NCI-H2081 treated with DMSO at 0.1 percent for 48 hours (cell line): ENCODE measurements at regions not wholly inside any gene's neighbourhood (a gene's known extent, or its start where the extent isn't known, plus 50 kb on each side); places are given as distances from the start of the nearest gene placed in this dataset.

ENCODE experiments used
- DNase-seq: peaks from one replicate; lab custom pipeline; 2025; lab: John Stamatoyannopoulos, UW

DNA sequence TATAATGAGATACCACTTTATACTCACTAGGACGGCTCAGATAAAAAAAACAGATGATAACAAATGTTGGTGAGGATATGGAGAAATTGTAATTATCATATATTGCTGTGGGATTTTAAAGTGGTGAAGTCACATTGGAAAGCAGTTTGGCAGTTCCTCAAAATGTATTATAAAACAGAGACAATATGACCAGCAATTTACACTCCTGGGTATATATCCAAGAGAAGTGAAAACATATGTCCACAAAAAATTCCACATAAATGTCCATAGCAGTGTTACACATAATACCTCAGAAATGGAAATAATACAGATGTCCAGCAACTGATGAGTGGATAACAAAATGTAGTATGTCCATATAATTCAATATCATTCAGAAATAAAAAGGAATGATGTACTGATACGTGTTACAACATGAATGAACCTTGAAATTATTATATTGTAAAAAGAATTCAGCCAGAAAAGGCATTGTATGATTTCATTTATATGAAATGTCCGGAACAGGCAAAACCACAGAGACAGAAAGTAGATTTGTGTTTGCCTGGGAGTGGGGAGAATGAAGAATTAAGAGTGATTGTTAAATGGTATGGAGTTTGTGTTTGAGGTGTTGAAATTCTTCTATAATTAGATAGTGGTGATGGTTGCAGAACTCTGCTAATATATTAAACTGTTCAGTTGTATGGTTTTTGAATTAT lies 220.9 kb downstream of the SLC7A11 start:
- no peak for DNase-seq

DNA sequence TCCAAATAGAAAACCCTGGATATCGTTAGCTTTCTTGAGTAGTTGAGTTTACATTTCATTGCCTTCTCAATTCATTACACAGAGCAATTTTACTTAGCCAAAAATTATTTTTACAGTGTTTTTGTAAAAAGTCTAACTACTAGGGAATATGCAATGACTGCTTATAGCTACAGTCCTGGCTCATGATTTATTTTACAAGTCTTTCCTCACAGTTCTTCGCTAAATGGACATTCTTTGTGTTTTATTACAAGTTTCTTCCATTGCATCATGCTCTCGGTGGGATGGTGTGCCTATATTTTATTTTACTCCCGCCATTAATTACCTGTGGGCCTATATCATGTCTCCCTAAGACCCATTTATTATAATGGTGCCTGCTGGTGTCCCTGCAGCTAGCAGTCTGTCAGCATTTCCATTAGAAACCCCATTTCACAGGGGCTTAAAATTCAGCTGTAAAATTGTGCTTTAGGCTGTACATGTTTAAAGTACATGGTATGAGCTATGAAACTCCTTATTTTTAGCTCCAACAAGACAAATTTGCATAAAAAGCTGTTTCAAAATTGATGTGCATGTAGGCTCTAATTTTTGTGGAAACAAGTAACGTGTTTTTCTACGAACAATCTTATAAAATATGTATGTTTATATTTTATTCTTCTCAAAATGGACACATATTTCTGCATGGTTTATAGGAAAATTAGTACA lies 227.4 kb downstream of the SLC7A11 start:
- no peak for DNase-seq

DNA sequence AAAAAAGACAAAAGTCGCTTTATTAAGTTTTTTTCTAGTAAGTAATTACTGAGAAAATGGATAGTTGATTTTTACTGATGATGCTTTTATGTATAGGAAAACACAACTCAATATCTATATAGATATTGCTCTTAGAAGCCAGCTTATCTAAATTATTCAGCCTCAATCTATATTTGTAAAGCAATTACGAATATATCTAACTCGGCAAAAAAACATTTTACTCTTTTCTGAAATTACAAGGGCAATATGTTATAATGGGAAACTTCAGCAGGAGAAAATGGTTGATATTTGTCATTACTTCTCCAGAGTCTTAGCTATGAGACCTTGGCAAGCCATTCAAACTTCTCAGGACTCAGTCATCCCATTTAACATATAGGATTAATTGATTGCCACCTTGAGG lies 228.5 kb downstream of the SLC7A11 start:
- DNase-seq: no peak

DNA sequence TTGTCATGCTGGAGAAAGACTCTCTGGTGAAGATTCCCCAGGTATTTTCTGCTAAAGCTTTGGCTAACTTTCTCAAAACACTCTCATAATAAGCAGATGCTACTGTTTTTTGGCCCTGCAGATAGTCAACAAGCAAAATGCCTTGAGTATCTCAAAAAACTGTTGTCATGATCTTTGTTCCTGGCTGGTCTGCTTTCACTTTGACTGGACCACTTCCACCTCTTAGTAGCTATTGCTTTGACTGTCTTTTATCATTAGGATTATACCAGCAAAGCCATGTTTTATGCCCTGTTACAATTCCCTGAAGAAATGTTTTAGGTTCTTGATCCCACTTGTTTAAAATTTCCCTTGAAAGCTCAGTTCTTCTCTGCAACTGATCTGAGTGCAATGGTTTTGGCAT lies 231.5 kb downstream of the SLC7A11 start:
- no peak for DNase-seq

DNA sequence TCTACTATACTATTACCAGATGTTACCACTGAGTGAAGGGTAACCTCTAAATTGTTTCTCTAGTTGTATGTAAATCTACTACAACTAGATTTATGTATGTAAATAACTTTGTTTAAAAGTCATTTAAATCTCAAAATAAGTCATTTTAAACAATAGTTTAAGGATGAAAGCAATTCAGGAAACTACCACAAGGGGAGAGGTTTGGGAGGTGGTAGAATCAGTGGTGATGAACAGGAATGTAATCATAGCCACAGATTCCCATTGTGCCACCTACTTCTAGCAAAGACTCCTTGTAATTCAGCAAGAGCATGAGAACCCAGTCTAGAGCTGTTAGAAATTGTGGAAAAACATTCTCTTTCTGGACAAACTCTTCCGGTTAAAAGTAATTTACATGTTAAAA lies 234.6 kb downstream of the SLC7A11 start:
- no peak for DNase-seq

DNA sequence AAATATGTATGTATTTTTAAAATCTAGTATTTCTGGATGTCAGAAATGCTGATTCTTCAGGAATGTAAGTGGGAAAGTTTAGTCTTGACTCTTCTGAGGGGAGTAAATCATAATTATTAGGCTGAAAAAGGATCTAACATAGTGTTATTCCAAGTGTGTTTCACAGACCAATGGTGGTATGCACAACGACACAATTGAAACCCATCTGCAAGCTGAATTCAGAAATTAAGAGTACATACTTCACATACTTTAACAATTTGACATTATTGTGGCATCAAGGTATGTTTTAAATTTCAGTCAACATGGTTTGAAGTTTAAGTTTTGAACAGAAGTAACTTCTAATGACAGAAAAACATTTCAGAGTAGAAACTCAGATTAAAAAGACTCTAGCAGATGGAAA lies 236.7 kb downstream of the SLC7A11 start:
- DNase-seq: no peak

DNA sequence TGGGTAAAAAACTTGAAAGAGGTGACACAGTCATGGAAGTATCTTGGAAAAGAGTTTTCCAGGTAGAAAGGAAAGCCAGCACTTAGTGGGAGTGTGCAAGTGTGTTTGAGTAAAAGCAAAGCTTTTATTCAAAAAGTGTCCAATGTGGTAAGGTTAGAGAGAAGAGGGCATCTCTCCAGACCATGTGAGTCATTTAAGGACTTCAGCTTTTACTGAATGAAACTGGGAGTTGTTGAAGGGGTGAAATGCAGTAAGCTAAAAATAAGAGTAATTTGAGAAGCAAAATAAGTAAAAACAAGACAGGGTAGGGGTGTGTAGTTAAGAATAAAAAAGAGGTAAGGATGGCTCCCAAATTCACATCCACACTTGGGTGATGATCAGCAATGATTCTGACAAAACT lies 238.9 kb downstream of the SLC7A11 start:
- no peak for DNase-seq

DNA sequence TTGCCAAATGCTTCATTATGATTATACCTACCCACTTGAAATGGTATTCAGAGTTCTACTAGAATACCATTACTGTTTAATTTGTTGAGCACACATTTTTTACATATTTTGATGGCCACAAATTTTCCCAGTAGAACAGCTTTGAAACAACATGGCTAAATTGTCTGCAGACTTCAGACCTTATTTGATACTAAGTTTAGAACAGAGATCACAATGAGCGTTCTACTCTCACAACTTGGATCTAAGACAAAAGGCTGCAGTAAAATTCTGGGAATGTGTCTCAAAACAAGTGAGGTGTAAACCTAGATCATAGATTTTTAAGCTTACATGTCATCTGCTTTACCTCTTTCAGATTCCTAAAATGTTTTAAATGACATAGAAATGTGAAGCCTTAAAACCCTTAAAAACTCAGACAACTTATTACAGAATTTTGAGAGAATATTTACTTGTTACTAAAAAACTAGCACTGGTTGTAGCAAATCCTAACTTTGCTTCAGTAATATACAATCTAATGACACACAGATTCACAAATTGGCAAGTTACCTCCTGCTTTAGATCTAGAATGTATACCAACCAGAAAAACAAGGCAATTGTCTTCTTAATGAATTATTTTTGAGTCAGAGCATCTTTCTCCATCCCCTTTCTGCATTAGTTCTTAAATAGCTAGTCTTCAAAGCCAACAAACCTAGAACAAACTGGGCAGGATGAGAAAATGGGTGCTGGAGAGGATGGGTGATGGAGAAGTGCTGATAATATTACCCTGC lies 243.3 kb downstream of the SLC7A11 start:
- no peak for DNase-seq

DNA sequence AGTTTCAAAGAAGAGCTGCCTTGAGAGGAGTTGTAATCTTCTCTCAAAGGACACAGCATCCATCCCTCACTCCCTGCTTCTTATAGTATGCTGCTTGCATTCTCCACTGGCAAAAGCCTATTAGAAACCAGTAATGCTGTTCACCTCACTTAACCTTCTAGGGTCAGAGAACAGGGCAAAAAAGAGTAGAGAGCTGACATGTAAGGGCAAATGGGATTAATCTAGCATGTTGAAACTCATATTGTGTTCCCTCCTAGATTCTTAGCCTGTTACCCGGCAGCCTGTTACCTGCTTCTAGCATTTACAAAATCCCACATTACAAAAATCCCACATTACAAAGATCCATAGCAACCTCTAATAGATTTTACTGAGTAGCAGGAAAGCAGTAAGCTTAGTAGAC lies 244.7 kb downstream of the SLC7A11 start:
- no peak for DNase-seq

DNA sequence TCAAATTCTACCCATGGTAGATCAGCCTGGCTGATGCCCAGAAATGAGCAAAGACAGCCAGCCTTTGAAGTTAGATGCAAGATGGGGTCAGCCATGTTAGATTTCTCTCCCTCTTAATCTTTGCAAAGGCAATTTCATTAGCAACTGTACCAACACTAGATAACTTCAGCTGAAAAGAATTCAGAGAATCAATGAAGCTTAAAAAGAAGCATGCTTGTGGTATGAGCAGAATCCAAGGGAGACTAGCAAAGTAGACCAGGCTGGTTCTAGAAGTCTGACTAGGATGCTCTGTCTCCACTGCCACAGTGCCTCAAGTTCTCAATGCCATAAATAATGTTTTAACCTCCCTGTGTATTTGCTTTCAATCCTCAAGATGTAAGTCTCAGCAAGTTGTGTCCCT lies 247.3 kb downstream of the SLC7A11 start:
- DNase-seq: no peak

DNA sequence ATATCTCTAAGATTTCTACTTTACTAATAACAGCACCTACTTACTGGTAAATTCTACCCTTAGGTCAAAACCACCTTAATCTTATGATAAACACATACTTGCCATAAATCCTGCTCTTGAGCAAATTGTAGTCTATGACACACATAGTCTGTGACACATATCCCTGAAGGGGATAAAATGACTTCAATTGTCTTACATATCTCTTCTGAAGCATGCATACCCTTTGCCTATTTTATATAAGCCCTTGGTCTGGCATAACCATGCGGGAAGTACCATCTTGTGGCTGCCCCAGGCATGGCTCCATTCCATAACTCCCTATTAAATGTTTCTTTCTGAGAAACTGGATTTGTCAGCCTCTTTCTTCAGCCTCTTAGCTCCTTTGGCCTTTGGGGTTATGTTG lies 248.9 kb downstream of the SLC7A11 start:
- no peak for DNase-seq

DNA sequence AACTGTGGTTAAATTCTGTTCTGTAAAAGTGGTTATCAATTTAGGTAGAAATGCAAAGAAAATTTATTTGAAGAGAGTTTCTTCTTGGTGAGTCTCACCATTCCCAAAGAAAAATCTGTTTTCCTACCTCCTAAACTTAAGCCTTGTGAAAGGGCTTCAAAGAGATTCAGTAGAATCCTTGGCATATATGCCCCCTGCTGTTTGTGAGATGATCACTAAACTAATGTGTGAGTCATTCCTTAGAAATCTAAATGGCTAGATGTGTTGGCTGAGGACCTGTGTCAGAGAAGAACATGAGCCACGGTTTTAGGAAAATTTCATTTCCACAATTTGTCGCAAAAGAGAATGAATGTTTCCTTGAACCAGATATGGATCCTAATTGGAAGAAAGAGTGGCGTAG lies 260.9 kb downstream of the SLC7A11 start:
- no peak for DNase-seq

DNA sequence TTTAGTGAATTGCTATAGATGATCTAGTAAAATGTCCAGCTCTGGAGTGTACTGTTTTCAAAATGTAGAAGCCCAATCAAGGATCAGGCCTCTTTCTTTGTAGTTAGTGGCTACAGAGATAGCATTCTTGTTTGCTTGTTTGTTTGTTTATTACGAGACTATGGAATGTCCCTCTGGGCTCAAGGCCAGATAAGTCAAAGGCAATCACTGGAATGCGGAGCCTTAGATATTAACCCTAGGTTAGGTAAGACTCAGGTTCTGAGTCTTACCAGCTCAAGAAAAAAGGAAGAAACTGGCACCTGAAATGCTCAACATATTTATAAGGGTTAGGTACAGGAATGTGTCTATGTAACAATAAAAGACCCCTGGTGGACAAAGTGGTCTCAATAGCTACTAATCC lies 261.5 kb downstream of the SLC7A11 start:
- no peak for DNase-seq

DNA sequence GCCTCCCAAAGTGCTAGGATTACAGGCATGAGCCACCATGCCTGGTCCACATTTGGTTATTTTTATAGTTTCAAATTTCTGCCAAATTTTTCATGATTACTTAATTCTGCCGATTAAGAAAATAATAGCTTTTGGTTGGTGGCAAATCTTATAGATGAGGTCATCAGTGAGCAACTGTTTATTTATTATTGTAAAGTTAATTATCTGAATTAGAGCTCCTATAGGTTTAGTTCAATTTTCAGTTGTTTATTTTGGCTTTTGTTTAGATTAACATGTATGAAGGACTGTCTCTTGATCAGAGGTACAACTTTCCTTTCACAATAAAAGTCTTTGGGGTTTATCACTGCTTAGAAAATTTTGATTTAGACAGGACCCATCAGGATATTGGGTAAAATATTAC lies 262.2 kb downstream of the SLC7A11 start:
- no peak for DNase-seq

DNA sequence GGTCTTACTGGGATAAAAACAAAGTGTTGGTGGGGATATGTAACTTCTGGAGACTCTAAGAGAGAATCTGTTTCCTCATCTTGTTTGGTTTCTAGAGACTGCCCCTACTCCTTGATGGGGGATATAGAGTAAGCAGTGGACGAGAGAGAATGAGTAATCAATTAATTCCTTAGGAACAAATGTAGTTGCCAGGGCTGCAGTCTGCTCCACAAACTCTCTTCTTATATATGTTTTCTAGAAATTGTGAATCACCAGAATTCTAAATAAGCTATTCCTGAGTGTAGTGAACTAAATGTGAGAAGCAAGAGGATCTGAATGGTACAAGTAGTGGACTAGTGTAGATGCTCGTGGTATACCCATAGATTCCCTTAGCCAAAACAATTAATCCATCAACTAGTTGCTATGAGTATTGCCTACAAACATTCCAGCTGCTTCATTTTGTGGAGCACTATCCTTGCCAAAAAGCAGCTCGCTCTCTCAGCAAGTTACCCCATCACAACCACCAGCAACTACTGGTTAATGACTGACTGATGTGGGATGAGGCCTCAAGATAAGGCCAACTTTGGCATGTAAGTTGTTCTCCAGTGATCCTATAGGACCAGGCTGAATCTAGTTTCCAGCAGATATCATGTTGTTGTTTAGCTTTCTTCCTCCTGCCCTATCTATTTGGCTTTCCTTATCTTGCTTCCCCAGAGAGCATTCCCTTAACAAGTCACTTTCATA lies 273.0 kb downstream of the SLC7A11 start:
- no peak for DNase-seq

DNA sequence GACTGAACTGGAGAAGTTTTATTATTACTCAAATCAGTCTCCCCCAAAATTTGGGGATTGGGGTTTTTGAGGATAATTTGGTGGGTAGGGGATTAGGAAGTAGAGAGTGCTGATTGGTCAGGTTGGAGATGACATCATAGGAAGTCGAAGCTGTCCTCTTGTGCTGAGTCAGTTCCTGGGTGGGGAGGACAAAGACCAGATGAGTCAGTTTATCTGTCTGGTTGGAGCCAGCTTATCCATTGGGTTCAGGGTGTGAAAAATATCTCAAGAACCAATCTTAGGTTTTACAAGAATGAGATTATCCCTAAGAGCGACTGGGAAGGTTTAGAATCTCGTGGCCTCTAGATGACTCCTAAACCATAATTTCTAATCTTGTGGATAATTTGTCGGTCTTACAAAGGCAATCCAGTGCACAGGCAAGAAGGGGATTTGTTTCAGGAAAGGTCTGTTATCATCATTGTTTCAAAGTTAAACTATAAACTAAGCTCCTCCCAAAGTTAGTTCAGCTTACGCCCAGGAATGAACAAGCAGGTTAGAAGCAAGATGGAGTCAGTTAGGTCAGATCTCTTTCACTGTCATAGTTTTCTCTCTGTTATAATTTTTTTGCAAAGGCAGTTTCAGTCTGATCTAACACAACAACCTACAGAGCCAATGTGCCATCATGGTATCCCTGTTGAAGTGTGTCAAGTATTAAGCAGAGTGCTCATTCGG lies 274.5 kb downstream of the SLC7A11 start:
- DNase-seq: no peak

DNA sequence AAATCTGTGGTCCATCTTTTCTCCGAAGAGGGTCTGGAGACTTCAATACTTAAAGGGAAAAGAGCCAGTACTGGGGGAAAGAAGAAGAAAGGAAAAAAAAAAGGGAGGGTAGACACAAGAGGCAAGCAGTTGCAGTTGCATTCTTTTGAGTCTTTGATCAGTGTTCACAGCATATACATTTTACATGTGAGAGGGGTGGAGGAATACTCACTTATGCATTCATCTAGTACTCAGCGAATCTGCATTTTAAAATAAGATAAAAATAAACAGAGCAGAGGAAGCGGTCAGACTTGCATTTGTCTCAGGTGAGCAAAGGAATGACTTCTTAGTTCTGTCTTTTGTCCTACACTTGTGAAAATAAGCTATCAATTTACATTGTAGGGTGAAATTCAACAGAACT lies 275.6 kb downstream of the SLC7A11 start:
- no peak for DNase-seq

DNA sequence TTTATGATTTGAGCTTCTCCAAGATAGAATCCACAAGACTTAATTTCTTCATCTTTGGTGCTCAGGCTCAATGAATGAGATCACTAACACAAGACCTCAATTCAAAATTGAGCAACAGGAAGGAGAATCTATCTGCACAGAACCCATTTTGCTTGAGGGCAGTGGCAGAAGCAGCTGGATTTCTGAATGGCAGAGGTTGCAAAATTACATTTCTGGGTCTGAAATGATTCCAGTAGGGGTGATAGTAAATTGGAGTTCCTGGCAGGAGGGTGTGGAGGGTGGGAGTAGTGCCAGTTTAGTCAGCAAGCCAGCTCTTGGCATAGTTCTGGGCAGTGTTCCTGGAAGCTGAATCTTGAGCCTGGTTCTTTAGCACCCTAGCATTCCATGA lies 281.1 kb downstream of the SLC7A11 start:
- no peak for DNase-seq

DNA sequence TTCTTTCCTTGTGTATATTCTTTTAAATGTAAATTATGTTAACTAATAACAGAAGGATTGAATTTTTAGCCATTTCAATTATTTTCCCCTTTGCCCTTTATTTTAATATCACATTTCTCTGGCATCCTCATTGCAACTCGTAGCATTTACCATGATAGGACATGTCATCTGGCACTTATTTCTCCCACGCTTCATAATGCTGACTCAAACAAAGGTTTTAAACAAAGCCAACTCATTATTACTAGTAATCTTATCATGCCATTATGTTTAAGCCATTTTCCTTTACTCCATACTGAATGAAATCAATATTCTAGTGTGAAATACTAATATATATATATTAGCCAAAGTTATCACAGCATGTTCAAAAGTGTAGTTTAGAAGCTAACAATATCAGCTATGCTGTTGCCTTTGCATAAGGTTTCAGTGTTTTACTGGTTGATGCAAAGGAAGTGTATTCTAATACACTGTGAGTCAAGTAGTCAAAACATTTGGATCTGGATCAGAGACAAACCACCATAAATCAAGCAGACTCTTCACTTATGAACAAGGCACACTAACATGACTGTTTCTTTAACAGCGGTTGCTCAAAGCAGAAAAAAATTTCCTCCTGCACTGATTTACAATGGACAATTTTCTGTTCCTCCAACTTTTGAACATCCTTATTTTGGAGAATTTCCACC lies 281.6 kb downstream of the SLC7A11 start:
- DNase-seq: no peak

DNA sequence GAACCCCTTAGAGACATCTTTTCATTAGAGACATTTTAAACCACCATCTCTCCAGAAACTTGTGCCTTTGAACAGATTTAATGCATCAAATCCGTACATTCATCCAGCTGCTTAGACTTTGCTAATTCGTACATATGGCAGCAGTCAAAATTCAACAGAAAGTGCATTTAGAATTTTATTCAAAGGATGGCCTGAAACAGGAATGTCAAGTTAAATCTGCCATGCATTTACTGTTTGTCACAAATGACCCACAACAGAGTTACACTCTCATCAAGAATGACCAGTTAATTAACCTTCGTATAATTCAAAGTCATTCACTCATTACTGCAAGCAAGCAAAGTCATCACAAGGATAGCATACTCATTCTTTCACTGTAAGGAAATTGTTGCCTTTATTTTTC lies 284.3 kb downstream of the SLC7A11 start:
- DNase-seq: no peak

DNA sequence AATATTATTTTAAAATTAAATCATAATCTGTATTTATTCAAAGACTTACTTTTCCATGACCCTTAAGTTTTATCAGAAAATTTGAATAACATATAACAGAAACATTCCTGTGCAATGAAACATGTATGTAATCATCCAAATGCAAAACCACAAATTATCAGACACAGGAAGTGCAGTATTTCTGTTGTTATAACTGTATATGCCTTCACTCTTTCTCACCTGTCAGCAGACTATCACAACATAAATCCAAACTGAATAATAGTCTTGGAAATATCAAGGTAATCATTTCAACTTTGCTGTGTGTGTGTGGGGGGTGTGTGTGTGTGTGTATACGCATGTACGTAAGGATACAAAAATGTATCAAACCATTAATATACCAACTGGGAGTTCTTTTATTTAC lies 285.9 kb downstream of the SLC7A11 start:
- DNase-seq: no peak
